GM10248 (cell line): ENCODE measurements at regions not wholly inside any gene's neighbourhood (a gene's known extent, or its start where the extent isn't known, plus 50 kb on each side); places are given as distances from the start of the nearest gene placed in this dataset.
"Not testable (repeated sequence)": the region's sequence is repeated elsewhere in the genome, so short reads cannot be mapped to it uniquely, and the experiment has no call there.

Experiments
- CTCF ChIA-PET: fragments of 300-600 bp; sonication (Branson Sonifier 250); formaldehyde crosslinking; extraction: SDS; loops from one replicate; lab custom pipeline; 2021; ENCODE audit warnings: antibody characterized with exemption; lab: Yijun Ruan, JAX
- POLR2A ChIA-PET: fragments of 350-650 bp; sonication (Branson Sonifier 250); formaldehyde crosslinking; extraction: SDS; loops from one replicate; lab custom pipeline; 2020; ENCODE audit warnings: antibody characterized with exemption; lab: Yijun Ruan, JAX
- DNase-seq: peaks from one replicate; pipeline ENCODE4 v3.0.0; 2012; ENCODE audit errors: extremely low spot score
- CTCF ChIP-seq: IDR thresholded peaks from 2 replicates; pipeline ENCODE4 v1.5.1; 2012; ENCODE audit warnings: mild to moderate bottlenecking, low read depth; ENCODE audit errors: extremely low read depth, missing control alignments, control extremely low read depth

- CTCF ChIA-PET = no interaction called here
- POLR2A ChIA-PET = no interaction called here
- no peak for TF ChIP-seq CTCF
- no peak for DNase-seq
Observed at GRCh38 chr5:107011605-107012004, 659.1 kb downstream of the EFNA5 start.

GRCh38 chr5:107010060-107010459 is 660.7 kb downstream of the EFNA5 start:
- ChIA-PET POLR2A (no interaction called here), CTCF (no interaction called here)
- TF ChIP-seq CTCF = no peak
- no peak for DNase-seq

GRCh38 chr5:107005653-107006052 is 665.1 kb downstream of the EFNA5 start:
- POLR2A ChIA-PET = no interaction called here
- CTCF ChIA-PET = no interaction called here
- no peak for DNase-seq
- TF ChIP-seq CTCF = no peak

GRCh38 chr5:107005161-107005560 is 665.6 kb downstream of the EFNA5 start:
- ChIA-PET POLR2A (no interaction called here), CTCF (no interaction called here)
- TF ChIP-seq CTCF = no peak
- DNase-seq = no peak

- POLR2A ChIA-PET = no interaction called here
- CTCF ChIA-PET = no interaction called here
- no peak for TF ChIP-seq CTCF
- DNase-seq = no peak
Observed at GRCh38 chr5:107002115-107002514, 668.6 kb downstream of the EFNA5 start.

- DNase-seq, POLR2A ChIA-PET, CTCF ChIA-PET: not testable (repeated sequence)
Observed at GRCh38 chr5:106999506-106999905, 671.2 kb downstream of the EFNA5 start.

- TF ChIP-seq CTCF = no peak
- DNase-seq = no peak
- POLR2A ChIA-PET = no interaction called here
- CTCF ChIA-PET = interaction anchor here (0.7 to 1.2 kb wide), 2 partner anchors 8 to 12 kb away, joined by 4 read pairs; no protein-coding TSS in a partner anchor
Observed at GRCh38 chr5:106986006-106986405, 684.7 kb downstream of the EFNA5 start.
